HG03439 (cell line): ENCODE measurements at regions not wholly inside any gene's neighbourhood (a gene's known extent, or its start where the extent isn't known, plus 50 kb on each side); places are given as distances from the start of the nearest gene placed in this dataset.
"Not testable (repeated sequence)": the region's sequence is repeated elsewhere in the genome, so short reads cannot be mapped to it uniquely, and the experiment has no call there.

Experiments used
- ATAC-seq: cut with Tn5 transposase; IDR thresholded peaks from one replicate; pipeline ENCODE4 v1.9.1; 2021; ENCODE audit warnings: mild to moderate bottlenecking, moderate library complexity; ENCODE audit not compliant: unreplicated experiment

DNA sequence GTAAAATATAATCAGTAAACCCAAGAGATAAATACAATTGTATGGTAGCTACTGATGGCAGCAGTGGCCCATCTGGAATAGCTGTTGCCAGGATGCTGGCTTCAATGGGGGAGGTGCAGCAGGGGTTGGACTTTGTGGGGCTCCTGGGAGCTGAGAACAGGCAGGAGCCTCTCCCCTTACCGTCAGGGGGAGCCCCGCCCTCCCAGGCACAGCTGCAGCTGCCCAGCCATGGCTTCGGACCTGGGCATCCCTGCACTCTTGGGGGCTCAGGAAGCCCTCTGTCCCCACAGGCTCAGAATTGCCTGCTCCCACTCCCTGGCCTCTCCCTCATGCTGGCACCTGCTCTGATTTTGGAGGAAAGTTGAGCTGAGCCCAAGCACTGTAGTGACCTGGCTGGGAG is 741.1 kb downstream of the CDH11 start:
- no peak for ATAC-seq

DNA sequence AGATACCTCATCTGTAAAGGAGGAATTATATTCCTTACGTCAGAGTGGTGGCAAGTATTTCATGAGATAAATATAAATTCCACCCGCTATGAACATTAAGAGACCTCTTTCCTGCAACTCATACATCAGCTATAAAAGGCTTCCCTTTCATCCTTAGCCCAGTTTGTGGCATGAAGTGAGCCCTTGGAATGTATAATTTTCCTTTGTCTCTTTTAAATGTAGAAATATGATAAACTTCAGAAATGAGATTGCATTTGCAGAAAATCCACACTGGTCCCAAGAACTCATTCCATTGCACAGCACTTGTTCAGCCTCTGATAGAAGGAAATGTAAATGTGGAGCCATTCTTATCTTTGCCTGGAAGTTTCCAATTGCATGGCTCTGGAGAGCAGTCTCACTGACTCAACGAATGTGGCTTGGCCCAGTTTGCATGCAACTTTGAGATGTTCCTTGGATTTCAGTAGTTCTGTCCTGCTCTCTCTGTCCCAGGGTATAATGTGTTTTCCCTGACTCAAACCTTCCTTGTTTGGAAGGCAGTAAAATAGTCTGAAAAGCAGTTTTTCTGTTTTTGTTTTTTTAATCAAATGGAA is 746.4 kb downstream of the CDH11 start:
- no peak for ATAC-seq

DNA sequence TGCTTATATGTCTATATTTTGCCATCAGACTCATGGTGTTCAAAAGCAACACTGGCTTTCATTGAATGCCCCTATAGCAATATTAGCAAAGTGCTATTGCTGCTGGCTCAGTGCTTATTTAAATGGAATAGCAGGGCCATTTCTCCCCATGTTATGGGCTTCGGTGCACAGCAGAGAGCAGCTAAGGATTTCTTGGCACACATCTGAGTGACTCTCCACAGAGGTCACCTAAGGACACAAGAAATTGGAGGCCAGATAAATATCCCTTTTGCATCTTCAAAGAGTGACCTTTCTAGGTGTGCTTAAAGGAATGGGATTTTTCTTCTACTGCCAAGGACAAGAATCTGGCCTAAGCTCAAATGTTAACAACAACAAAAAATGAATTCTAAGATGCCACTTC is 751.8 kb downstream of the CDH11 start:
- no peak for ATAC-seq

DNA sequence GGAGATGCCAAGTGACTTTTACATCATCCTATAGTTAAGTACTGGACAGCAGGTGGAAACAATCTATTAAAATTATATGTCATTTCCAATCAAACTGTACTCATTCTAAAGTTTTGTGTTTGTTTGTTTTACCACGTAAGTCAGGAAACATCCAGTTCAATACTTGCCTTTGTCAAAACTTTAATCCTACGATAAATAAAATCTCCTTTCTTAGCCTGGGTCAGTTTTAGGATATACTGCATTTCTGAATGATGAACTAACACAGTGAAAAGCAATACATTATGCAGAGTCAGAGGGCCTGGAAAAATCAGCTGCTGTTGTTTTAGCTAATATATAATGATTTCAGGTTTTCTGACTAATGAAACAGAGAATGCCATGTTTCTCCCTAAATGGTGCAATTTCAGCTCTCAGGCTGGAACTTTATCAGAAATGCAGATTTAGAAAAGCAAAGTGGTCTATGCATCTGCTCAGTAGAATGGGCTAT is 756.4 kb downstream of the CDH11 start:
- ATAC-seq = no peak

DNA sequence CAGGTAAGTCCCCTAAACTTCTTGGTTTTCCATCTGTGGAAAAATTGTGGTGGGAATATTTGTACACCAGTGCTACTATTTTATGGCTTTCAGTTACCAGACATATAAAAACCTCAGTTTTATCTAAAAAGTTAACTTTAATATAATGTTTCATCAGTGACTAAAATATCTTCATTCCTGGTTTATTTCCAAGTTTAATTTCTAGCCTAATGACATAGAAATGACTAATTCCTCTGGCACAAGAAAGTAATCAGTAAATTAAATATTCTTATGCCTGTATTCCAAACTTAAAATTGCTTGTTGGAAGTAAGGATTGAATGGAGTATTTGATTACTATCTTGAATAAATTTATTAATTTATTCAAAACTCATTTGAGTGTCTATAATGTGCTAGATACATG is 757.0 kb downstream of the CDH11 start:
- no peak for ATAC-seq

DNA sequence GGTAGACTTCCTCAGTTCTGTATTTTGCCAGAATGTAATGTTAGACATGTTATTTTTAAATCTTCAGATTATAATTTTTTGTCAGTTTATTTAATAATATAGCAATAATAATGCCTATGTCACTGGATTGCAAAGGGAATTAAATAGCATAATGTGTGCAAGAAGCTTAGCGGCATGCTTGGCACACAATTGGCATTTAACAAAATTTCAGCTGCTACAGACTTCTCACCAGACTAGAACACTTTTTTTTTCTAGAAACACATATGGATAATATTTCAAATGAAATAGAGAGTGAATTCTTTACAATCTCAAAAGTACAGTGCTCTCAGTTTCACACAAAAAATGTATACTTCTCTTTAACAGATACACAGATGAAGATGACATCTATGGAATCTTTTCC is 757.4 kb downstream of the CDH11 start:
- no peak for ATAC-seq

DNA sequence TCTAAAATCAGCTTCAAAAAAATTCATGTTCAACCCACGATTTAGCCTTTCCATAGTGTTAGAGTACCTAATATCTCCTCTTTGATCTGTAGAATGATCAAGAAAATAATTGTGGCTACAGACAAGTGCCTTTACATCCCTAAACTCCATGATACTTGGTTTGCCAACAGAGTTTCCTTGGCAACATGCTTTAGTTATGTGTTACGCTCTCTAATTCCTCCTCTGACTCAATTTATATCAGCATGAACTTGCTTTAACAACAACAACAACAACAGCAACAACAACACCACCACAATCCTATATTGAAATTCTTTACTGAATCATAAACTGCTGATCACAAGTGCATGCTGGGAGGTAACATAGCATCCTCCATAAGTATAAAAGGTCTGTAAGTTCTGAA is 757.8 kb downstream of the CDH11 start:
- ATAC-seq = no peak

DNA sequence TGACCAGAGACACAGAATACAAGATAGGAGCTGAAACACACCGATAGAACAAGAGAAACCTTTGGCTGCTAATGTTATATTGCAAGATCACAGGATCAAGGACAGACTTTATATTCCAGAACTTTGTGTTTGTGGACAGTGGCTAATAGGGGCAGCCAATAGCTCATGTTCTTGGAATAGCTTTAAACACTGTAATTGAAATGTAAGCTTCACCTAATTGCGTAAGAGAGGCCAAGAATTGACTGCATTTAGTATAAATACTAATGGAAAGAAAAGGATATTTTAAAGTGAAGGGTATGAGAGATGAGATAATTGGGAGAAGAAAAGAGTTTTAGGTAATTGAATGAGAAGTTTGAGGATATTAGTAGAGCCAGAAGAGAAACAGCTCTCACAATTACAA is 758.8 kb downstream of the CDH11 start:
- ATAC-seq = no peak

DNA sequence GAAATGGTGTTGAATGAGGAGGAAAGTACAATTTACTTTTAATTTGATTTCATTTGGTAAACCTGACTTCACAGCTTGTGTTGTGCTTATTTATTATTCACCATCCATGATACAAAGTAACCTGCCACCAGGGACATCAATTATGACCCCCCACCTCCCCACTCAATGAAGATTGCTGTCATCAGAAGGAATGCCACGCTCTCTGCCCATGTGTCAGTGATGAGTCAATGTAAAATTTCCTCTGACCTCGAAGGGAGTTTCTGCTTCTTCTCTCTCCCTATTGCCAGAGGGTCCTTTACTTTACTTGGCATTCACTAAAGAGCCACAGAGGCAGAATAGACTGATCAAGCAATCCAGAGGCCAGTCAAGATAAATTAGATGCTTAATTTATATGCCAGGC is 759.7 kb downstream of the CDH11 start:
- ATAC-seq = no peak

DNA sequence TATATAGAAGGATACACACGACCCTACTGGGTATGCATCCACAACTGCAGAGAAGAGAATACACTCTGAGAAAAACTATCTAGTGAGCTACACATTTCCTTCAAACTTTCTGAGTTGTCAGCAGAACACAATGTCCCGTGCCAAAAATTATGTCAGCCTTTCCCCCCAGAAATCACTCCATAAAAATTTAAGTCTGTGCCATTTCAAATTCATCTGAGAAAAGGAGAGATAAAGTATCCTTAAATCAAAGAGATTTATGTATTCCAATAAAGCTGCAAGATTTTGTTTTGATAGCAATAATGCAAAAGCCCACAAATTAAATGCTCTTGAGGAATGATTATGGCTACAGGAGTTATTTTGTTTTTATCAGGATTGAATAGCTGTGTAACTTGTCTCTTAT is 760.1 kb downstream of the CDH11 start:
- no peak for ATAC-seq

DNA sequence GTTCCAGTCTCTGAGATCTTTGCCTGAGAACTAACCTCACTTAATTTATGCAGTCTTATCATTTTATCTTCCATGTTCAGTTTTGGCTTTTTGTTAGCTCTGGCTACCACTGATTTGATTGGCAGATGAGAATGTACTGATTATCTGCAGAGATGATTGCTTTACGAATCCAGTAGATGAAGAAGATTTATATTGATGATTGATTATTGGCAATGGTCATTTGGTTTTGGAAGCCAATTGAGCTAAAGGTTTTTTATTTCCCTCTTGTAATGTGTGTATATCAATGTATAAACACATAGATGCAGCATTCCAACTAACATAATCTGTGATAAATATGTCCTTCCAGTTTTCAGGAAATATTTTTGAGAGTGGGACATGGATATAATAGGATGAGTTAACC is 763.6 kb downstream of the CDH11 start:
- ATAC-seq = no peak

DNA sequence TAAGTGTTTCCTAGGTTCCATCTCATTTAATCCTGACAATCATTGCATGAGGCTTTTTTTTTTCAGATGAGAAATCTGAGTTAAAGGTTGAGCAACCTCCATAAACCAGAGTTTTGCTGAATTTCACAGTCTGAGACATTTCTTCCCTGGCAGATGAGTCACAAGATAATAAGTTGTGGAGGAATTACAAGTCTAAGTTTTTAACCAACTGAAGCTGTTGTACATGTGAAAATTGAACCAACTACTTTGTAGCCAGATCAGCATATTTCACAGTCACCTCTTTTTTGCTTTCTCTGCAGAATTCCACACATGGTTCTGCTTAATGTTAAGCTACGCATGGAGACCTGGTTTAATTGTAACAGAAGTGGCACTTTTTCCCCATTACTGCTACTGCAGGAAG is 765.6 kb downstream of the CDH11 start:
- ATAC-seq = no peak

DNA sequence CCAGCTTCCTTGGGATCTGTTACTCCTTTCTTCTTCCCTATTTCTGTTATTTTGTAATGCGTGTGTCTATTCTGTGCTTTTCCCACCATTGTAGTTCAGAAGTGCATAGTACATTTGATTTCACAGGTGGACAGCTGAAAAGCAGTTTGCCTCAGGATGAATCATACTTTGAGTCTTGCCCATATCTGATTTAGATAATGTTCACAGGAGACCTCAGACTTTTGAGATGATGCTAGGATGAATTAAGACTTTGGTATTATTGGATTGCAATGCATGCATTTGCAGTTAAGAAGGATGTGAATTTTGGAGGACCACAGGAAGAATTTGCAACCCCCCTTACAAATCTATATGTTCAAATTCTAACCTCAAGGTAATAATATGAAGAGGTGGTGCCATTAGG is 769.6 kb downstream of the CDH11 start:
- no peak for ATAC-seq

DNA sequence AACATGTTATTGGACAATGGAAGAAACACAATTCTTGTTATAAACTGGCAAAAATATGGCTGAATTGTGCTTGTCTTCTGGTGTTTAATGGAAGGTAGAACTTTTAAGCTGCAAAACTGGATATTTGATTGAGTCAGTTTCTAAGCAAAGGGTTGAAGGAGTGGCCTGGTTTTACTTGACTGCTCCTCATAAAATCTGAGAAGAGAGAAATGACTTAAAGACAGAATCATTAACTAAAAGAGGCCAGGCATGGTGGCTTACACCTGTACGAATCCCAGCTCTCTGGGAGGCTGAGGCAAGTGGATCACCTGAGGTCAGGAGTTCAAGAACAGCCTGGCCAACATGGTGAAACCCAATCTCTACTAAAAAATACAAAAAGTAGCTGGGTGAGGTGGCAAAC is 770.7 kb downstream of the CDH11 start:
- ATAC-seq = no peak

DNA sequence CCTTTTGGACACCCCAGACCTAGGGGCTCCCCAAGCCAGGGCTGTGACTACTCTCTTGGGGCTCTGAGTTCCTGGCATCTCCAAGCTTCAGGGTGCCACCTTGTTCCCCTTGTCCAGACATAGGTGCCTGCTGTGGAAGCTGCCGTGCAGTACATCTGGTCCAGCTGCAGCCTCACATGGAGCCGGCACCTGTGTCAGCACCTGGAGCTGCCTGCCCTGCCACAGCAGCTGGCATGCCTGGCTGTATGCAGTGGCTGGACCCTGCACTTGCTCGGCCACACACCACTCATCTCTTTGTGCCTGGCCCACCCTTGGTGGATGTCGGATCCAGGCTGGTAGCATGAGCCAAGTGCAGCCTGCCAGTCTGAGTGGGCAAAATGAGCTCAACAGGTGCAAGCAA is 775.8 kb downstream of the CDH11 start:
- no peak for ATAC-seq

DNA sequence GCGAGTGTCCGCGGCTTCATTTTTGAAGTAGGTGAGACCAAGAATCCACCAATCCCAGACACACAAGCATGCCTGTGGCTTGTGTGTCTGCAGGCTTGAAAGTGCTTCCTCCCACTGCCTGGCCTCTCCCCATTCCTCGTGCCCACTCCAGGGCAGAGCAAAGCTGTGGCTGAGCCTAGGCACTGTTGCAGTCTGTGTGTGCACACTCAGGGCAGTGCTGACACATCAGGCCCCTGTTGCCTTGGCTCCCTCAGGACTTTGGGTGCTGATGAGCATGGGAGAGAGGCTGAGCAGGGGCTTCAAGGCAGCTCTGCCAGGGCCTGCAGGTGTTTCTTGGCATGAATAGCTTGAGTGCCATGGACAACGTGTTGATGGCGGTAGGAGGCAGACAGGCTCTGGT is 776.7 kb downstream of the CDH11 start:
- no peak for ATAC-seq

DNA sequence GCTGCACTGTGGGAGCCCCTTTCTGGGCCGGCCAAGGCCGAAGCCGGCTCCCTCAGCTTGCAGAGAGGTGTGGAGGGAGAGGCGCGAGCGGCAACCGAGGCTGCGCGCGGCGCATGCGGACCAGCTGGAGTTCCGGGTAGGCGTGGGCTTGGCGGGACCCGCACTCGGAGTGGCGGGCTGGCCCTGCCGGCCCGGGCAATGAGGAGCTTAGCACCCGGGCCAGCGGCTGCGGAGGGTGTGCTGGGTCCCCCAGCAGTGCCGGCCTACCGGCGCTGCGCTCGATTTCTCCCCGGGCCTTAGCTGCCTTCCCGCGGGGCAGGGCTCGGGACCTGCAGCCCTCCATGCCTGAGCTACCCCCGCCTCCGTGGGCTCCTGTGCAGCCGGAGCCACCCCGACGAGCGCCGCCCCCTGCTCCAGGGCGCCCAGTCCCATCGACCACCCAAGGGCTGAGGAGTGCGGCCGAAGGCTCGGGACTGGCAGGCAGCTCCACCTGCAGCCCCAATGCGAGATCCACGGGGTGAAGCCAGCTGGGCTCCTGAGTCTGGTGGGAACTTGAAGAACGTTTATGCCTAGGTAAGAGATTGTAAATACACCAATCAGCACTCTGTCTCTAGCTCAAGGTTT is 777.9 kb downstream of the CDH11 start:
- not testable (repeated sequence) for ATAC-seq

DNA sequence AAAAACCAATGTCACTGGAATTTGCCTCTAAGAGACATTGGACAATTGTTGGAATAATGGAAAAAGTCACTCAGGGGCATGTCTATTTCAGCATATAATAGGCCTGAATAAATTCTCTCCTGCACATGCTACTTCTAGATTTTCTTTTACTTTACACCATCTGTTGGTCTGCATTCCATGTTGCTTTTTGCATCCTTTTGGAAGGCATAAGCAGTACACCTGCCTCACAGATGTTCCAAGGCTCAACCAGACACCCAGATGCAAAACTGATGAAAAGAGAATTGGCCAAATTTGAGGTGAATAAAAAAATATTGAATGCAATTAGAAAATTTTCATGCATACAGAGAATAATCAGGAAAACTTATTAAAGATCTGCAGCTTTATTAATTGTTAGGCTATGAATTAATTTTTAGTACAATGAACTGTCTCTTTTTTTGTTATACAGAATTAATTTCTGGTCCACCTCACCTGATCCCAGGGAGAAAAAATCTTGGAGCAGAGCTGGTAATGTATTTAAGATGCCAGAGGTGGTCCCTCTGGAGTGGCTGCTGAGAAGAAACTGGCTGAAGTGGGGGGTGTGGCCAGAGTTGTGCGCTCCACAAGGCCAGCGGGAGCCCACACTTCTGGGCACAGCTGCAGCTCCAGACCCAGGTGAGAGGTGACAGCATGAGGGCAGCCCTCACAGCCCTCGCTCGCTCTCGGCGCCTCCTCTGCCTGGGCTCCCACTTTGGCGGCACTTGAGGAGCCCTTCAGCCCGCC is 778.6 kb downstream of the CDH11 start:
- ATAC-seq = no peak

DNA sequence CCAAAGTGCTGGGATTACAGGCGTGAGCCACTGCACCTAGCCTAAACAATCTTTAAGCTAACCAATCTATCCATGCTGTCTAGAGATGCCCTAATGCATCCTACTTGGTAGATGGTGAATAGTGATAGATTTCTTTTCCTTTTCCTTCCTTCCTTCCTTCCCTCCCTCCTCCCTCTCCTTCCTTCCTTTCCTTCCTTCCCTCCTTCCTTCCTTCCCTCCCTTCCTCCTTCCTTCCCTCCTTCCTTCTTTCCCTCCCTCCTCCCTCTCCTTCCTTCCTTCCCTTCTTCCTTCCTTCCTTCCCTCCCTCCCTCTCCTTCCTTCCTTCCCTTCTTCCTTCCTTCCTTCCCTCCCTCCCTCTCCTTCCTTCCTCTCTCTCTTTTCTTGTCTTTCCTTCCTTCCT is 780.5 kb downstream of the CDH11 start:
- ATAC-seq = not testable (repeated sequence)

DNA sequence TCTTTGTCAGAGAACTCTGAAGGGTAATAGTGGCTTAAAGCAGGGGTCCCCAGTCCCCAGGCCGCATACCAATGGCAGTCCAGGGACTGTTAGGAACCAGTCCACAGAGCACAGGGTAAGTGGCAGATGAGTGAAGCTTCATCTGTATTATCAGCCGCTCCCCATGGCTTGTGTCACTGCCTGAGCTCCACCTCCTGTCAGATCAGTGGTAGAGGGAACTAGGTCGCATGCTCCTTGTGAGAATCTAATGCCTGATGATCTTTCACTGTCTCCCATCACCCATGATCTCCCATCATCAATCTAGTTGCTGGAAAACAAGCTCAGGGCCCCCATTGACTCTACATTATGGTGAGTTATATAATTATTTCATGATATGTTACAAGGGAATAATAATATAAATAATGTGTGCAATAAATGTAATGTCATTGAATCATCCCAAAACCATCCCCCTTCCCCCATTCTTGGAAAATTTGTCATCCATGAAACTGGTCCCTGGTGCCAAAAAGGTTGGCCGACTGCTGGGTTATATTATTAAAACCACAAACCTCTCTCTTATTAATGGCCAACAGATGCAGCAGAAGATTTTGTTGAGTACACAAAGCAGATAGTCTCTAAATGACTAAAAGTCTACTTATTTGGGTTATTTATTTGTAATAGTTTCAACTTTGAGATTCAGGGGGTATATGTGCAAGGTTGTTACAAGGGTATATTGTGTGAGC is 782.7 kb downstream of the CDH11 start:
- no peak for ATAC-seq

DNA sequence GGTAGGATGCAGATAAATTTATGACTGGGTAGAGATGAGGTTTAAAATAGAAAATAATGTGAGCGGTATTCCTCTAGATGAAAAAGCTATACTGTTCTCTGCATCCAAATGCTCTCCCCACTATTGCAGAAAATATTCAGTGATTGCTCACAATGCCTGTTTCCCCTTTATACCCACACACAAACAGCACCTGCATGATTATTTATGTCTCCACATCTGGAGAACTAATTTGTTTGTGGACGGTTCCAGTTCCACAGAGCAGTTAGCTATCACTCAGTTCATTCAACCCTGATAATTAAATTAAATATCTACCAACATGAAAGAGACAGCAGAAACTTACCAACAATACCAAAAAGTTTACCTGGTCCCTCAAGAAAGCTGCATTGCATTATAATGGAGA is 800.0 kb downstream of the CDH11 start:
- no peak for ATAC-seq

DNA sequence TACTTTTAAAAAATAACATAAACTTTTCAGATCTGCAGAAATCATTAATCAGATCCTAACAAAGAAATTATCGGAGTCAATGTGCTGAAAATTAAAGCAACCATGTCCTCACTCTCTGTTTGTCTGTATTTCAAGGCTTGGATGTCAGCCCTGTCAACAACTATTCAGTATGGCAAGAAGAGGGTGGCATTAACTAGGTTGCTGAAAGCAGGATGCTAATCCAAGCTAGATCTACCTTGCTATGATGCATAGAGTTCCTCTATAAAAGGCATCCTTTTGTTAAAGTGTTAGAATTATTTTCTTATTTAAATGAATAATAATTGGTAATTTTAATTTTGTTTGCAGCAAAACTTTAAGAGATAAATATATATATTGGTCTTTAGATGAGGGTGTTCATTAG is 800.8 kb downstream of the CDH11 start:
- no peak for ATAC-seq
